IPS DF 6.9 (cell line): ENCODE measurements at regions not wholly inside any gene's neighbourhood (a gene's known extent, or its start where the extent isn't known, plus 50 kb on each side); places are given as distances from the start of the nearest gene placed in this dataset.

Source experiments
- DNase-seq: peaks from one replicate; pipeline ENCODE4 v3.0.0-alpha.2; 2013; ENCODE audit warnings: low read depth, low spot score
- H3K27ac ChIP-seq: one replicate; pipeline ENCODE4 v1.5.1; 2013; ENCODE audit warnings: low read length, control low read depth
- H3K27me3 ChIP-seq: 2 replicates; pipeline ENCODE4 v1.6.1; 2013; ENCODE audit warnings: mild to moderate bottlenecking, low read length; ENCODE audit not compliant: control insufficient read depth, insufficient read depth
- H3K36me3 ChIP-seq: 2 replicates; pipeline ENCODE4 v1.6.1; 2013; ENCODE audit warnings: low read length; ENCODE audit not compliant: control insufficient read depth, insufficient read depth
- H3K4me1 ChIP-seq: 2 replicates; pipeline ENCODE4 v1.6.1; 2013; ENCODE audit warnings: low read length; ENCODE audit not compliant: control insufficient read depth, insufficient read depth
- H3K4me3 ChIP-seq: 2 replicates; pipeline ENCODE4 v1.5.1; 2013; ENCODE audit warnings: mild to moderate bottlenecking, low read length
- H3K9me3 ChIP-seq: 2 replicates; pipeline ENCODE4 v1.6.1; 2013; ENCODE audit warnings: low read length, inconsistent platforms; ENCODE audit not compliant: control insufficient read depth, insufficient read depth
- WGBS: extraction: QIAGEN DNeasy Blood & Tissue Kit; methylation state at CpG from one replicate; pipeline ENCODE4 v1.1.7; 2013; ENCODE audit warnings: mixed read lengths, missing lambda C conversion rate; ENCODE audit not compliant: insufficient read length, insufficient coverage; 5-methylcytosine and 5-hydroxymethylcytosine counted together

- Histone ChIP-seq H3K9me3 (no peaks in the 10 kb centered on the region), H3K27ac (no peak overlapping the region), H3K4me1 (no peaks in the 10 kb centered on the region), H3K27me3 (no peaks in the 10 kb centered on the region), H3K4me3 (no peak overlapping the region), H3K36me3 (no peaks in the 10 kb centered on the region)
- WGBS, result no CpG with 5 or more reads among the region's 1 CpG
- DNase-seq, result no peak
These were observed 73.1 kb upstream of the KCNA4 start for GRCh38 chr11:30089921-30090320.

GRCh38 chr11:30091246-30091645 is 74.4 kb upstream of the KCNA4 start:
- no peaks in the 10 kb centered on the region for H3K9me3 ChIP-seq
- no peaks in the 10 kb centered on the region for H3K27me3 ChIP-seq
- H3K27ac ChIP-seq, result no peak overlapping the region
- no peak for DNase-seq
- no peaks in the 10 kb centered on the region for H3K36me3 ChIP-seq
- no peak overlapping the region for H3K4me3 ChIP-seq
- no peaks in the 10 kb centered on the region for H3K4me1 ChIP-seq

GRCh38 chr11:30091737-30092136 is 74.9 kb upstream of the KCNA4 start:
- Histone ChIP-seq H3K27ac (no peak overlapping the region), H3K4me3 (no peak overlapping the region), H3K9me3 (no peaks in the 10 kb centered on the region), H3K4me1 (no peaks in the 10 kb centered on the region), H3K27me3 (no peaks in the 10 kb centered on the region), H3K36me3 (no peaks in the 10 kb centered on the region)
- DNase-seq, result no peak
- no CpG with 5 or more reads among the region's 2 CpGs for WGBS

GRCh38 chr11:30092518-30092917 is 75.7 kb upstream of the KCNA4 start:
- Histone ChIP-seq H3K4me3 (no peak overlapping the region), H3K36me3 (no peaks in the 10 kb centered on the region), H3K27me3 (no peaks in the 10 kb centered on the region), H3K27ac (no peak overlapping the region), H3K9me3 (no peaks in the 10 kb centered on the region), H3K4me1 (no peaks in the 10 kb centered on the region)
- no peak for DNase-seq

GRCh38 chr11:30100495-30100894 is 83.7 kb upstream of the KCNA4 start:
- no peaks in the 10 kb centered on the region for H3K36me3 ChIP-seq
- H3K27ac ChIP-seq, result no peak overlapping the region
- no peak overlapping the region for H3K4me3 ChIP-seq
- WGBS, result no CpG with 5 or more reads among the region's 1 CpG
- no peaks in the 10 kb centered on the region for H3K9me3 ChIP-seq
- no peak for DNase-seq
- H3K27me3 ChIP-seq, result no peaks in the 10 kb centered on the region
- H3K4me1 ChIP-seq, result no peaks in the 10 kb centered on the region

- H3K4me1 ChIP-seq, result no peaks in the 10 kb centered on the region
- H3K27ac ChIP-seq, result no peak overlapping the region
- no peak overlapping the region for H3K4me3 ChIP-seq
- no peak for DNase-seq
- H3K36me3 ChIP-seq, result no peaks in the 10 kb centered on the region
- no CpG with 5 or more reads among the region's 6 CpGs for WGBS
- no peaks in the 10 kb centered on the region for H3K9me3 ChIP-seq
- H3K27me3 ChIP-seq, result peaks cover 8% of the 10 kb centered on the region
These were observed 89.7 kb upstream of the KCNA4 start for GRCh38 chr11:30106222-30107181.

- DNase-seq, result no peak
- no CpG with 5 or more reads among the region's 2 CpGs for WGBS
These were observed 91.1 kb upstream of the KCNA4 start for GRCh38 chr11:30107899-30108298.

GRCh38 chr11:30109774-30110173 is 92.9 kb upstream of the KCNA4 start:
- H3K9me3 ChIP-seq, result no peaks in the 10 kb centered on the region
- no peak overlapping the region for H3K27ac ChIP-seq
- no peak for DNase-seq
- no peaks in the 10 kb centered on the region for H3K4me1 ChIP-seq
- no peak overlapping the region for H3K4me3 ChIP-seq
- H3K27me3 ChIP-seq, result peaks cover 11% of the 10 kb centered on the region
- H3K36me3 ChIP-seq, result no peaks in the 10 kb centered on the region
- WGBS, result no CpG with 5 or more reads among the region's 4 CpGs

More at GRCh38 chr11:30107899-30108298, 91.1 kb upstream of the KCNA4 start:
- peaks cover 8% of the 10 kb centered on the region for H3K27me3 ChIP-seq
- H3K4me1 ChIP-seq, result no peaks in the 10 kb centered on the region
- no peaks in the 10 kb centered on the region for H3K9me3 ChIP-seq
- H3K4me3 ChIP-seq, result no peak overlapping the region
- H3K27ac ChIP-seq, result no peak overlapping the region
- no peaks in the 10 kb centered on the region for H3K36me3 ChIP-seq

GRCh38 chr11:30110691-30111090 is 93.9 kb upstream of the KCNA4 start:
- Histone ChIP-seq H3K9me3 (no peaks in the 10 kb centered on the region), H3K27me3 (peaks cover 11% of the 10 kb centered on the region), H3K36me3 (no peaks in the 10 kb centered on the region), H3K4me1 (no peaks in the 10 kb centered on the region), H3K27ac (no peak overlapping the region), H3K4me3 (no peak overlapping the region)
- DNase-seq, result no peak
- WGBS, result no CpG with 5 or more reads among the region's 3 CpGs

- Histone ChIP-seq H3K4me1 (no peaks in the 10 kb centered on the region), H3K27ac (no peak overlapping the region), H3K4me3 (no peak overlapping the region), H3K27me3 (peaks cover 11% of the 10 kb centered on the region), H3K36me3 (no peaks in the 10 kb centered on the region), H3K9me3 (no peaks in the 10 kb centered on the region)
- DNase-seq, result no peak
- no CpG with 5 or more reads among the region's 1 CpG for WGBS
These were observed 95.0 kb upstream of the KCNA4 start for GRCh38 chr11:30111786-30112185.

GRCh38 chr11:30113326-30113898 is 96.6 kb upstream of the KCNA4 start:
- Histone ChIP-seq H3K4me1 (no peaks in the 10 kb centered on the region), H3K27me3 (peaks cover 11% of the 10 kb centered on the region), H3K36me3 (no peaks in the 10 kb centered on the region), H3K4me3 (no peak overlapping the region), H3K27ac (no peak overlapping the region), H3K9me3 (no peaks in the 10 kb centered on the region)
- no peak for DNase-seq
- no CpG with 5 or more reads among the region's 2 CpGs for WGBS
